C4-2B (cell line): ENCODE measurements at regions not wholly inside any gene's neighbourhood (a gene's known extent, or its start where the extent isn't known, plus 50 kb on each side); places are given as distances from the start of the nearest gene placed in this dataset.
A peak's percentile ranks its signal among the peaks of the same experiment; 100 is the strongest.
"Not testable (repeated sequence)": the region's sequence is repeated elsewhere in the genome, so short reads cannot be mapped to it uniquely, and the experiment has no call there.

Experiments
- H3K27ac ChIP-seq: fragments of 450-650 bp; 2 replicates; pipeline ENCODE4 v1.5.1; 2017
- CTCF ChIP-seq: fragments of 450-650 bp; conservative IDR thresholded peaks from 2 replicates; pipeline ENCODE4 v1.5.1; 2017; ENCODE audit warnings: mild to moderate bottlenecking
- ZFX ChIP-seq: fragments of 450-650 bp; IDR thresholded peaks from 2 replicates; pipeline ENCODE4 v1.6.1; 2017

GRCh38 chr3:27022096-27022761 is 347.0 kb downstream of the NEK10 start:
- TF ChIP-seq ZFX (no peak), CTCF (peak; percentile 48)
- H3K27ac ChIP-seq, result peak overlapping the region; percentile 63; the same call in 1 of the 2 replicates

GRCh38 chr3:27024493-27024892 is 344.7 kb downstream of the NEK10 start:
- H3K27ac ChIP-seq, result no peak overlapping the region
- TF ChIP-seq CTCF (no peak), ZFX (no peak)

- no peak for TF ChIP-seq CTCF
- no peak for TF ChIP-seq ZFX
- H3K27ac ChIP-seq, result no peak overlapping the region
These were observed 343.5 kb downstream of the NEK10 start for GRCh38 chr3:27025718-27026117.

- H3K27ac ChIP-seq, result no peak overlapping the region
- TF ChIP-seq ZFX (no peak), CTCF (no peak)
These were observed 337.7 kb downstream of the NEK10 start for GRCh38 chr3:27031476-27031875.

GRCh38 chr3:27034255-27034654 is 334.9 kb downstream of the NEK10 start:
- TF ChIP-seq CTCF (no peak), ZFX (no peak)
- H3K27ac ChIP-seq, result no peak overlapping the region

- H3K27ac ChIP-seq, result no peak overlapping the region
- no peak for TF ChIP-seq CTCF
These were observed 328.5 kb downstream of the NEK10 start for GRCh38 chr3:27040674-27041073.

- not testable (repeated sequence) for H3K27ac ChIP-seq
These were observed 326.6 kb downstream of the NEK10 start for GRCh38 chr3:27042541-27042940.

GRCh38 chr3:27043328-27043955 is 325.7 kb downstream of the NEK10 start:
- TF ChIP-seq ZFX, result no peak
- no peak for TF ChIP-seq CTCF
- no peak overlapping the region for H3K27ac ChIP-seq
